ENCODE measurements at regions not wholly inside any gene's neighbourhood (a gene's known extent, or its start where the extent isn't known, plus 50 kb on each side); places are given as distances from the start of the nearest gene placed in this dataset.
"Not testable (repeated sequence)": the region's sequence is repeated elsewhere in the genome, so short reads cannot be mapped to it uniquely, and the experiment has no call there.

- DNase-seq (ENCODE audit: low spot score in 2 of 2); H3K4me3 ChIP-seq (ENCODE audit: low read depth, poor library complexity, severe bottlenecking); intact Hi-C loops (cut with DNase I; ENCODE audit: low total_unique reads): not testable (repeated sequence)
- 91 to 95% methylated on average over 35 to 47 of the region's 54 CpGs for WGBS, 2 donors
Observed at GRCh38 chr5:102154791-102155605, 141.1 kb downstream of the SLCO4C1 start.

- 95 to 96% methylated on average over 2 of the region's 2 CpGs for WGBS, 2 donors
- DNase-seq (ENCODE audit: low spot score in 2 of 2): no peak
- intact Hi-C loops (cut with DNase I; ENCODE audit: low total_unique reads): no loop called here
- H3K4me3 ChIP-seq (ENCODE audit: low read depth, poor library complexity, severe bottlenecking): no peak overlapping the region
- TF ChIP-seq POLR2A (IDR thresholded peaks at IDR 0.05): no peak
- TF ChIP-seq CTCF (IDR thresholded peaks at IDR 0.05): no peak
Observed at GRCh38 chr5:102154291-102154690, 141.8 kb downstream of the SLCO4C1 start.

GRCh38 chr5:102153003-102153759, 142.9 kb downstream of the SLCO4C1 start:
- TF ChIP-seq CTCF (IDR thresholded peaks at IDR 0.05): no peak
- no peak for TF ChIP-seq POLR2A (IDR thresholded peaks at IDR 0.05)
- H3K4me3 ChIP-seq (ENCODE audit: low read depth, poor library complexity, severe bottlenecking): no peak overlapping the region
- no peak for DNase-seq (ENCODE audit: low spot score in 2 of 2)
- intact Hi-C loops (cut with DNase I; ENCODE audit: low total_unique reads): no loop called here
- WGBS, 2 donors: 37 to 48% methylated on average over 5 of the region's 5 CpGs

- no peak for DNase-seq (ENCODE audit: low spot score in 2 of 2)
- intact Hi-C loops (cut with DNase I; ENCODE audit: low total_unique reads): no loop called here
- 32 to 49% methylated on average over 2 of the region's 2 CpGs for WGBS, 2 donors
- H3K4me3 ChIP-seq (ENCODE audit: low read depth, poor library complexity, severe bottlenecking): no peak overlapping the region
- TF ChIP-seq POLR2A (IDR thresholded peaks at IDR 0.05) (no peak), CTCF (IDR thresholded peaks at IDR 0.05) (no peak)
Observed at GRCh38 chr5:102139029-102139428, 157.1 kb downstream of the SLCO4C1 start.

- intact Hi-C loops (cut with DNase I; ENCODE audit: low total_unique reads): no loop called here
Observed at GRCh38 chr5:102138243-102138653, 157.8 kb downstream of the SLCO4C1 start.

More at GRCh38 chr5:102138243-102138653, 157.8 kb downstream of the SLCO4C1 start:
- DNase-seq (ENCODE audit: low spot score in 2 of 2): no peak
- WGBS, 2 donors: 86 to 88% methylated on average over 4 of the region's 4 CpGs
- no peak overlapping the region for H3K4me3 ChIP-seq (ENCODE audit: low read depth, poor library complexity, severe bottlenecking)
- no peak for TF ChIP-seq POLR2A (IDR thresholded peaks at IDR 0.05)
- no peak for TF ChIP-seq CTCF (IDR thresholded peaks at IDR 0.05)
